ENCODE measurements at regions not wholly inside any gene's neighbourhood (a gene's known extent, or its start where the extent isn't known, plus 50 kb on each side); places are given as distances from the start of the nearest gene placed in this dataset.

GRCh38 chr15:38648121-38648843, 83.7 kb upstream of the RASGRP1 start:
- DNase-seq, result no peak

GRCh38 chr15:38650384-38650783, 85.8 kb upstream of the RASGRP1 start:
- no peak for DNase-seq

- DNase-seq, result no peak
Measured at GRCh38 chr15:38650936-38651327, 86.3 kb upstream of the RASGRP1 start.

GRCh38 chr15:38651328-38652038, 86.9 kb upstream of the RASGRP1 start:
- DNase-seq, result peak; percentile 64

GRCh38 chr15:38652183-38652794, 87.7 kb upstream of the RASGRP1 start:
- DNase-seq, result peak; percentile 38

GRCh38 chr15:38652998-38653397, 88.4 kb upstream of the RASGRP1 start:
- peak; percentile 83 for DNase-seq

GRCh38 chr15:38658431-38658830, 93.8 kb upstream of the RASGRP1 start:
- no peak for DNase-seq

GRCh38 chr15:38660738-38661137, 96.1 kb upstream of the RASGRP1 start:
- no peak for DNase-seq

GRCh38 chr15:38662033-38662802, 97.6 kb upstream of the RASGRP1 start:
- no peak for DNase-seq

GRCh38 chr15:38662805-38663204, 98.2 kb upstream of the RASGRP1 start:
- no peak for DNase-seq

- DNase-seq, result no peak
Measured at GRCh38 chr15:38665586-38666305, 101.1 kb upstream of the RASGRP1 start.

GRCh38 chr15:38666865-38667510, 102.4 kb upstream of the RASGRP1 start:
- no peak for DNase-seq

GRCh38 chr15:38667890-38668850, 103.6 kb upstream of the RASGRP1 start:
- no peak for DNase-seq

- DNase-seq, result no peak
Measured at GRCh38 chr15:38668898-38669391, 104.3 kb upstream of the RASGRP1 start.

GRCh38 chr15:38670128-38671005, 105.8 kb upstream of the RASGRP1 start:
- DNase-seq, result no peak

- DNase-seq, result no peak
Measured at GRCh38 chr15:38671006-38671387, 106.4 kb upstream of the RASGRP1 start.

GRCh38 chr15:38671675-38672254, 107.2 kb upstream of the RASGRP1 start:
- DNase-seq, result no peak

- no peak for DNase-seq
Measured at GRCh38 chr15:38672273-38672672, 107.7 kb upstream of the RASGRP1 start.

Measured in NK-92 treated with Interleukin-12 subunit alpha and Interleukin-12 subunit beta, amount 100 ng/mL, for 24 hours (cell line).